ENCODE measurements at regions not wholly inside any gene's neighbourhood (a gene's known extent, or its start where the extent isn't known, plus 50 kb on each side); places are given as distances from the start of the nearest gene placed in this dataset.

- TF ChIP-seq PBX3 (IDR thresholded peaks at IDR 0.05) = no peak
Observed at GRCh38 chr14:41298328-41298690, 308.4 kb upstream of the LRFN5 start (continued).

GRCh38 chr14:41297576-41298327 lies 308.9 kb upstream of the LRFN5 start:
- 4% methylated on average over 5 of the region's 5 CpGs for whole genome bisulfite sequencing (ENCODE audit: missing lambda C conversion rate)
- DNase-seq (ENCODE audit: low read depth in 1 of 2, low spot score in 1 of 2) = no peak
- H3K4me3 ChIP-seq = no peak overlapping the region
- no peaks in the 10 kb centered on the region for H3K9me3 ChIP-seq
- no peak for ATAC-seq
- no peak for TF ChIP-seq E2F6 (IDR thresholded peaks at IDR 0.05; ENCODE audit: borderline replicate concordance, low read depth)
- no peak for TF ChIP-seq KDM5A (IDR thresholded peaks at IDR 0.05)
- no peak for TF ChIP-seq CBX2 (IDR thresholded peaks at IDR 0.05; ENCODE audit: borderline replicate concordance, low read depth)
- TF ChIP-seq JUN (IDR thresholded peaks at IDR 0.05) = no peak
- no peak for TF ChIP-seq MAFK (IDR thresholded peaks at IDR 0.05; ENCODE audit: partially characterized antibody)
- TF ChIP-seq NFE2L2 (conservative IDR thresholded peaks at IDR 0.05; ENCODE audit: low read length) = no peak
- TF ChIP-seq NPAS2 (CRISPR knock-in tag; IDR thresholded peaks at IDR 0.05; ENCODE audit: borderline replicate concordance) = no peak
- TF ChIP-seq POLR2A (IDR thresholded peaks at IDR 0.05; ENCODE audit: low read length) = no peak
- TF ChIP-seq BHLHE40 (IDR thresholded peaks at IDR 0.05; ENCODE audit: low read depth, low read length) = no peak
- FAIRE-seq = no peak
- H3K4me2 ChIP-seq = no peak overlapping the region
- CTCF ChIA-PET = no interaction called here
- POLR2A ChIA-PET = no interaction called here
- no peaks in the 10 kb centered on the region for H3K4me1 ChIP-seq
- H3K27ac ChIP-seq = no peak overlapping the region

- POLR2A ChIA-PET = no interaction called here
- H3K27ac ChIP-seq = no peak overlapping the region
- H3K4me1 ChIP-seq = no peaks in the 10 kb centered on the region
- no peaks in the 10 kb centered on the region for H3K9me3 ChIP-seq
- CTCF ChIA-PET = interaction anchor here (0.5 kb wide), 1 partner anchor 15 kb away, joined by 3 read pairs; no protein-coding TSS in a partner anchor
- no peak for ATAC-seq
- no peak for FAIRE-seq
- H3K4me2 ChIP-seq = no peak overlapping the region
- TF ChIP-seq FOSL2 (IDR thresholded peaks at IDR 0.05) (no peak), FOSL2 (CRISPR knock-in tag; IDR thresholded peaks at IDR 0.05) (no peak), FOSB (CRISPR knock-in tag; IDR thresholded peaks at IDR 0.05) (no peak), TFCP2L1 (CRISPR knock-in tag; IDR thresholded peaks at IDR 0.05) (no peak), HES2 (IDR thresholded peaks at IDR 0.05) (no peak), NPAS2 (CRISPR knock-in tag; IDR thresholded peaks at IDR 0.05; ENCODE audit: borderline replicate concordance) (no peak), BHLHE40 (IDR thresholded peaks at IDR 0.05; ENCODE audit: low read depth, low read length) (no peak), MYC (IDR thresholded peaks at IDR 0.05; ENCODE audit: borderline replicate concordance, low read length) (no peak), ATOH8 (CRISPR knock-in tag; IDR thresholded peaks at IDR 0.05; ENCODE audit: low read depth) (no peak), RNF2 (IDR thresholded peaks at IDR 0.05; ENCODE audit: borderline replicate concordance, low read depth) (no peak), FOXS1 (CRISPR knock-in tag; IDR thresholded peaks at IDR 0.05) (no peak), CHD2 (IDR thresholded peaks at IDR 0.05; ENCODE audit: low read length, partially characterized antibody) (no peak), HOXA7 (CRISPR knock-in tag; IDR thresholded peaks at IDR 0.05) (no peak)
- 57% methylated on average over 3 of the region's 3 CpGs for WGBS (ENCODE audit: missing lambda C conversion rate)
- H3K4me3 ChIP-seq = no peak overlapping the region
- DNase-seq (ENCODE audit: low read depth in 1 of 2, low spot score in 1 of 2) = no peak
Observed at GRCh38 chr14:41295734-41296133, 310.9 kb upstream of the LRFN5 start.

All from A549 (cell line).